H1 (cell line): ENCODE measurements at regions not wholly inside any gene's neighbourhood (a gene's known extent, or its start where the extent isn't known, plus 50 kb on each side); places are given as distances from the start of the nearest gene placed in this dataset.

Experiments used
- CTCF ChIA-PET: fragments of 300-600 bp; sonication (Branson Sonifier 250); formaldehyde crosslinking; loops from one replicate; lab custom pipeline; 2021; ENCODE audit not compliant: partially characterized antibody; lab: Charles Lee
- POLR2A ChIA-PET: fragments of 300-600 bp; sonication (Branson Sonifier 250); formaldehyde crosslinking; loops from one replicate; lab custom pipeline; 2021; ENCODE audit warnings: inconsistent platforms; ENCODE audit not compliant: partially characterized antibody; lab: Charles Lee
- DNase-seq, 2 experiments: peaks; one replicate each; pipeline versions ENCODE4 v3.0.0 to v3.0.0-alpha.2; 2010 to 2022; ENCODE audit warnings: low spot score in 2 of 2, low read depth in 1 of 2, mixed read lengths in 1 of 2
- FAIRE-seq: peaks from 2 replicates; lab custom pipeline; 2011; peaks lifted over from hg19 to GRCh38; lab: Jason Lieb, UNC
- H2AFZ ChIP-seq: 2 replicates; pipeline ENCODE4 v1.8.1; 2012; ENCODE audit warnings: low read length, inconsistent platforms
- H2AK5ac ChIP-seq: 2 replicates; pipeline ENCODE4 v1.6.1; 2013; ENCODE audit warnings: low read depth, low read length
- H2BK120ac ChIP-seq: replicated peaks from 2 replicates; pipeline ENCODE3; 2013; ENCODE audit warnings: low read depth, low read length, inconsistent platforms
- H2BK12ac ChIP-seq: 2 replicates; pipeline ENCODE4 v1.6.1; 2013; ENCODE audit warnings: low read depth, low read length
- H2BK15ac ChIP-seq: 2 replicates; pipeline ENCODE4 v1.6.1; 2013; ENCODE audit warnings: low read length
- H2BK20ac ChIP-seq: 2 replicates; pipeline ENCODE4 v1.6.1; 2013; ENCODE audit warnings: low read length
- H2BK5ac ChIP-seq: 2 replicates; pipeline ENCODE4 v1.6.1; 2013; ENCODE audit warnings: low read depth, low read length
- H3K14ac ChIP-seq: 2 replicates; pipeline ENCODE4 v1.6.1; 2013; ENCODE audit warnings: inconsistent platforms; ENCODE audit not compliant: insufficient read length
- H3K18ac ChIP-seq: 2 replicates; pipeline ENCODE4 v1.6.1; 2013; ENCODE audit warnings: low read length; ENCODE audit errors: extremely low read depth
- H3K23ac ChIP-seq: 2 replicates; pipeline ENCODE4 v1.6.1; 2013; ENCODE audit warnings: inconsistent platforms; ENCODE audit not compliant: insufficient read length
- H3K23me2 ChIP-seq: 2 replicates; pipeline ENCODE4 v1.6.1; 2013; ENCODE audit warnings: low read depth, low read length
- H3K27ac ChIP-seq: 2 replicates; pipeline ENCODE4 v1.6.1; 2011; ENCODE audit warnings: low read depth, low read length, inconsistent platforms
- H3K27me3 ChIP-seq, 4 experiments: replicated peaks in 1 of 4; 1 replicate in 1 of 4; 2 replicates in 3 of 4; pipeline versions ENCODE4 v1.6.1 to v1.8.1; 2011 to 2013; ENCODE audit warnings: low read length in 3 of 4, mild to moderate bottlenecking in 3 of 4, inconsistent platforms in 2 of 4, mixed read lengths in 2 of 4, moderate library complexity in 1 of 4; ENCODE audit not compliant: control insufficient read depth in 3 of 4, insufficient read depth in 3 of 4; ENCODE audit errors: extremely low read depth in 1 of 4
- H3K36me3 ChIP-seq, 4 experiments: 2 replicates each; pipeline versions ENCODE4 v1.6.1 to v1.8.1; 2011 to 2013; ENCODE audit warnings: mild to moderate bottlenecking in 4 of 4, low read length in 3 of 4, moderate library complexity in 2 of 4, control low read depth in 1 of 4, inconsistent platforms in 1 of 4; ENCODE audit not compliant: insufficient read depth in 4 of 4, control insufficient read depth in 2 of 4
- H3K4ac ChIP-seq: replicated peaks from 2 replicates; pipeline ENCODE3; 2013; ENCODE audit warnings: low read length, low read depth, mixed read lengths, inconsistent platforms; ENCODE audit not compliant: insufficient read length
- H3K4me1 ChIP-seq, 4 experiments: replicated peaks in 1 of 4; 1 replicate in 1 of 4; 2 replicates in 3 of 4; pipeline versions ENCODE4 v1.6.1 to v1.8.1; 2011 to 2013; ENCODE audit warnings: low read length in 3 of 4, inconsistent platforms in 2 of 4, mixed read lengths in 1 of 4; ENCODE audit not compliant: insufficient read depth in 4 of 4, control insufficient read depth in 3 of 4
- H3K4me2 ChIP-seq, 2 experiments: 2 replicates each; pipeline versions ENCODE4 v1.6.1 to v1.8.1; 2011 to 2013; ENCODE audit warnings: low read depth in 2 of 2, low read length in 2 of 2, control low read depth in 1 of 2, inconsistent platforms in 1 of 2, mild to moderate bottlenecking in 1 of 2; ENCODE audit not compliant: insufficient read depth in 1 of 2
- H3K4me3 ChIP-seq, 4 experiments: fragments of 200-600, 300-600 bp in 1 of 4; sonication (generic), shearing (Covaris generic), sonication (Bioruptor Twin) in 1 of 4; 2 replicates each; pipeline versions ENCODE4 v1.5.1 to v1.8.1; 2011 to 2016; ENCODE audit warnings: low read length in 4 of 4, low read depth in 3 of 4, control low read depth in 2 of 4, inconsistent platforms in 2 of 4, mild to moderate bottlenecking in 2 of 4, mixed read lengths in 1 of 4, moderate library complexity in 1 of 4; ENCODE audit not compliant: insufficient read depth in 2 of 4; ENCODE audit errors: extremely low read depth in 1 of 4
- H3K56ac ChIP-seq: replicated peaks from 2 replicates; pipeline ENCODE3; 2013; ENCODE audit warnings: low read depth, mild to moderate bottlenecking, mixed read lengths, low read length, inconsistent platforms; ENCODE audit not compliant: insufficient read length
- H3K79me1 ChIP-seq: 2 replicates; pipeline ENCODE4 v1.6.1; 2013; ENCODE audit warnings: low read depth, low read length, control low read depth
- H3K79me2 ChIP-seq, 2 experiments: 2 replicates each; pipeline versions ENCODE4 v1.6.1 to v1.8.1; 2012 to 2013; ENCODE audit warnings: low read length in 2 of 2, mild to moderate bottlenecking in 2 of 2, inconsistent platforms in 1 of 2; ENCODE audit not compliant: insufficient read depth in 2 of 2, control insufficient read depth in 1 of 2
- H3K9ac ChIP-seq, 4 experiments: replicated peaks in 1 of 4; 1 replicate in 1 of 4; 2 replicates in 3 of 4; pipeline versions ENCODE4 v1.6.1 to v1.8.1; 2011 to 2013; ENCODE audit warnings: low read depth in 3 of 4, low read length in 3 of 4, control low read depth in 2 of 4, mild to moderate bottlenecking in 2 of 4, moderate library complexity in 2 of 4, inconsistent platforms in 1 of 4; ENCODE audit errors: extremely low read depth in 1 of 4
- H3K9me3 ChIP-seq, 2 experiments: 2 replicates each; pipeline versions ENCODE4 v1.6.1 to v1.8.1; 2012 to 2013; ENCODE audit warnings: mild to moderate bottlenecking in 2 of 2, moderate library complexity in 2 of 2, control low read depth in 1 of 2, inconsistent platforms in 1 of 2, low read depth in 1 of 2, low read length in 1 of 2, mixed read lengths in 1 of 2; ENCODE audit not compliant: insufficient read depth in 2 of 2
- H4K20me1 ChIP-seq, 2 experiments: replicated peaks in 1 of 2; 2 replicates each; pipeline versions ENCODE3 to v1.8.1; 2011 to 2013; ENCODE audit warnings: inconsistent platforms in 2 of 2, low read length in 2 of 2, mild to moderate bottlenecking in 1 of 2; ENCODE audit not compliant: insufficient read depth in 2 of 2, control insufficient read depth in 1 of 2
- H4K5ac ChIP-seq: 2 replicates; pipeline ENCODE4 v1.6.1; 2013; ENCODE audit warnings: low read length, low read depth, mixed read lengths, inconsistent platforms; ENCODE audit not compliant: insufficient read length
- H4K8ac ChIP-seq: 2 replicates; pipeline ENCODE4 v1.8.0; 2013; ENCODE audit warnings: mild to moderate bottlenecking, moderate library complexity, low read length, inconsistent platforms; ENCODE audit not compliant: insufficient read depth; ENCODE audit errors: extremely low read depth
- H4K91ac ChIP-seq: replicated peaks from 2 replicates; pipeline ENCODE3; 2013; ENCODE audit warnings: low read length, mixed read lengths, inconsistent platforms; ENCODE audit not compliant: insufficient read length
- BCL11A ChIP-seq, 2 experiments: IDR thresholded peaks; one replicate each; pipeline ENCODE4 v1.6.1; 2011; ENCODE audit warnings: low read depth in 2 of 2, low read length in 2 of 2, mild to moderate bottlenecking in 2 of 2
- CHD1 ChIP-seq: IDR thresholded peaks from 2 replicates; pipeline ENCODE4 v1.6.1; 2012; ENCODE audit warnings: low read depth, low read length, improper control_type of control experiment
- HDAC2 ChIP-seq, 2 experiments: fragments of 300-600 bp in 1 of 2; sonication (generic) in 1 of 2; IDR thresholded peaks; 2 replicates each; pipeline ENCODE4 v1.6.1; 2011 to 2012; ENCODE audit warnings: low read depth in 2 of 2, low read length in 2 of 2, mild to moderate bottlenecking in 2 of 2, moderate library complexity in 2 of 2, borderline replicate concordance in 1 of 2, inconsistent platforms in 1 of 2
- KDM4A ChIP-seq: IDR thresholded peaks from one replicate; pipeline ENCODE4 v1.7.1; 2012; ENCODE audit warnings: low read depth, mild to moderate bottlenecking, moderate library complexity, low read length, inconsistent platforms; ENCODE audit not compliant: severe bottlenecking
- RBBP5 ChIP-seq: IDR thresholded peaks from 2 replicates; pipeline ENCODE4 v1.7.1; 2012; ENCODE audit warnings: low read depth, mild to moderate bottlenecking, inconsistent platforms, low read length, moderate library complexity, borderline replicate concordance
- SAP30 ChIP-seq: fragments of 300-600 bp; sonication (generic); IDR thresholded peaks from 2 replicates; pipeline ENCODE4 v1.7.1; 2012; ENCODE audit warnings: low read length, moderate library complexity, mild to moderate bottlenecking, inconsistent platforms; ENCODE audit not compliant: insufficient read depth, insufficient replicate concordance
- TBP ChIP-seq: IDR thresholded peaks from 2 replicates; pipeline ENCODE4 v1.6.1; 2011; ENCODE audit warnings: low read depth, low read length, improper control_type of control experiment
- WGBS, 2 experiments: shearing (Covaris generic) in 1 of 2; methylation state at CpG; one replicate each; pipeline versions ENCODE4 v1.1.6 to v1.1.7; 2013 to 2015; ENCODE audit warnings: low lambda C conversion rate in 2 of 2, mixed read lengths in 2 of 2, inconsistent platforms in 1 of 2, low coverage in 1 of 2, missing lambda C conversion rate in 1 of 2; ENCODE audit not compliant: insufficient replicate concordance in 2 of 2, insufficient coverage in 1 of 2, insufficient read length in 1 of 2; ENCODE audit errors: extremely low coverage in 1 of 2, missing lambda C conversion rate in 1 of 2; 5-methylcytosine and 5-hydroxymethylcytosine counted together

DNA sequence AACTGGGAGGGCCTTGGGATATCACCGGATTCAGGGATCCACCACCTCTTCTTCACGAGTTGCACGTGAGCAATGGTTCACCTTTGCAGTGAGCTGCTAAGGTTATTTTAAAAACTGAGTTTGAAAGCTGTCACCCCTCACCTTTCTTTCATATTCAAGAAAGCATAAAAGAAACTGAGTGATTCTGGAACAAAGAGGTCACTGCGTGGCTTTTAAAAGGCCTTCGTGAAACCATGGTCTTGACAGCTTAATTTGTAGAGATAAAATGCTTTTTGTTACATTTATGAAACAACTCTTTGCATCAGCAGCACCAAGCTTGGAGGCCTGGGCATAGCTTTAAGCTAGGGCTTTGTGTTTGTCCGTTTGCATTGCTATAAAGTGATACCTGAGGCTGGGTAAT lies 101.4 kb upstream of the NECTIN1 start:
- TF ChIP-seq BCL11A (IDR thresholded peaks at IDR 0.05; ENCODE audit: low read depth in 2 of 2, low read length in 2 of 2) = no peak
- TF ChIP-seq SAP30 = no peak
- no peak for TF ChIP-seq TBP
- no peak for TF ChIP-seq KDM4A
- TF ChIP-seq HDAC2 (IDR thresholded peaks at IDR 0.05; ENCODE audit: borderline replicate concordance in 1 of 2, low read depth in 2 of 2, low read length in 2 of 2) = no peak
- TF ChIP-seq CHD1 = no peak
- TF ChIP-seq RBBP5 = no peak
- H3K56ac ChIP-seq = no peak overlapping the region
- no peak overlapping the region for H2BK12ac ChIP-seq
- no peak overlapping the region for H2BK20ac ChIP-seq
- H4K5ac ChIP-seq = no peak overlapping the region
- no peak overlapping the region for H2BK120ac ChIP-seq
- no peak overlapping the region for H4K8ac ChIP-seq
- no peaks in the 10 kb centered on the region for H4K20me1 ChIP-seq
- no peak overlapping the region for H2AFZ ChIP-seq
- no peak overlapping the region for H3K23ac ChIP-seq
- H2BK15ac ChIP-seq = no peak overlapping the region
- peaks cover 0 to under 1% of the 10 kb centered on the region in 2 experiments; a peak in 1 of 4 replicates for H3K9me3 ChIP-seq
- H3K4me3 ChIP-seq = no peak overlapping the region
- no peak overlapping the region for H4K91ac ChIP-seq
- no peak overlapping the region for H3K27ac ChIP-seq
- no peak overlapping the region for H3K4me2 ChIP-seq
- 90% methylated on average over 6 of the region's 6 CpGs; no CpG with 5 or more reads in 1 of the 2 experiments for WGBS, 2 experiments
- no peak overlapping the region for H3K4ac ChIP-seq
- H3K14ac ChIP-seq = no peak overlapping the region
- no peak overlapping the region for H2AK5ac ChIP-seq
- H3K18ac ChIP-seq = no peak overlapping the region
- H2BK5ac ChIP-seq = no peak overlapping the region
- FAIRE-seq = no peak
- no peak overlapping the region for H3K9ac ChIP-seq
- H3K79me2 ChIP-seq = no peaks in the 10 kb centered on the region
- H3K23me2 ChIP-seq = no peaks in the 10 kb centered on the region
- POLR2A ChIA-PET = no interaction called here
- no peaks in the 10 kb centered on the region for H3K79me1 ChIP-seq
- no peaks in the 10 kb centered on the region; a peak in 2 of 7 replicates for H3K27me3 ChIP-seq
- peaks cover 0 to 10% (median 6%) of the 10 kb centered on the region in 4 experiments; a peak in 5 of 7 replicates for H3K4me1 ChIP-seq
- CTCF ChIA-PET = interaction anchor here (1.2 kb wide), 1 partner anchor 22 kb away, joined by 3 read pairs; no protein-coding TSS in a partner anchor
- no peak for DNase-seq
- no peaks in the 10 kb centered on the region for H3K36me3 ChIP-seq
